HG03196 (cell line): ENCODE measurements at regions not wholly inside any gene's neighbourhood (a gene's known extent, or its start where the extent isn't known, plus 50 kb on each side); places are given as distances from the start of the nearest gene placed in this dataset.
"Not testable (repeated sequence)": the region's sequence is repeated elsewhere in the genome, so short reads cannot be mapped to it uniquely, and the experiment has no call there.

ENCODE experiments used
- ATAC-seq: cut with Tn5 transposase; IDR thresholded peaks from one replicate; pipeline ENCODE4 v1.9.1; 2021; ENCODE audit not compliant: unreplicated experiment

- ATAC-seq = not testable (repeated sequence)
Observed at GRCh38 chr1:148361427-148362215, 121.5 kb downstream of the PPIAL4G start.

GRCh38 chr1:148357037-148357436 lies 126.1 kb downstream of the PPIAL4G start:
- no peak for ATAC-seq

- no peak for ATAC-seq
Observed at GRCh38 chr1:148355976-148356375, 127.1 kb downstream of the PPIAL4G start.

- ATAC-seq = no peak
Observed at GRCh38 chr1:148354913-148355308, 128.2 kb downstream of the PPIAL4G start.

- ATAC-seq = no peak
Observed at GRCh38 chr1:148354284-148354912, 128.7 kb downstream of the PPIAL4G start.

GRCh38 chr1:148353461-148354283 lies 129.4 kb downstream of the PPIAL4G start:
- no peak for ATAC-seq

- no peak for ATAC-seq
Observed at GRCh38 chr1:148352470-148353053, 130.5 kb downstream of the PPIAL4G start.

GRCh38 chr1:148347781-148348180 lies 135.3 kb downstream of the PPIAL4G start:
- no peak for ATAC-seq

- ATAC-seq = not testable (repeated sequence)
Observed at GRCh38 chr1:148345659-148346151, 137.4 kb downstream of the PPIAL4G start.

GRCh38 chr1:148344651-148345050 lies 138.5 kb downstream of the PPIAL4G start:
- not testable (repeated sequence) for ATAC-seq

- not testable (repeated sequence) for ATAC-seq
Observed at GRCh38 chr1:148341729-148342128, 141.4 kb downstream of the PPIAL4G start.

- not testable (repeated sequence) for ATAC-seq
Observed at GRCh38 chr1:148336121-148336918, 146.8 kb downstream of the PPIAL4G start.

GRCh38 chr1:148334339-148335130 lies 148.6 kb downstream of the PPIAL4G start:
- peak; percentile 55 for ATAC-seq

GRCh38 chr1:148333875-148334338 lies 149.2 kb downstream of the PPIAL4G start:
- ATAC-seq = peak; percentile 9

- ATAC-seq = no peak
Observed at GRCh38 chr1:148328884-148329283, 154.2 kb downstream of the PPIAL4G start.

GRCh38 chr1:148325031-148325430 lies 158.1 kb downstream of the PPIAL4G start:
- not testable (repeated sequence) for ATAC-seq

- not testable (repeated sequence) for ATAC-seq
Observed at GRCh38 chr1:148324465-148324864, 158.6 kb downstream of the PPIAL4G start.

- not testable (repeated sequence) for ATAC-seq
Observed at GRCh38 chr1:148320079-148320478, 163.0 kb downstream of the PPIAL4G start.

- no peak for ATAC-seq
Observed at GRCh38 chr1:148318904-148319242, 164.2 kb downstream of the PPIAL4G start.
